GM18907 (cell line): ENCODE measurements at regions not wholly inside any gene's neighbourhood (a gene's known extent, or its start where the extent isn't known, plus 50 kb on each side); places are given as distances from the start of the nearest gene placed in this dataset.
A peak's percentile ranks its signal among the peaks of the same experiment; 100 is the strongest.
"Not testable (repeated sequence)": the region's sequence is repeated elsewhere in the genome, so short reads cannot be mapped to it uniquely, and the experiment has no call there.

ENCODE experiments used
- ATAC-seq: cut with Tn5 transposase; IDR thresholded peaks from one replicate; pipeline ENCODE4 v1.9.1; 2021; ENCODE audit warnings: mild to moderate bottlenecking, moderate library complexity; ENCODE audit not compliant: unreplicated experiment

- ATAC-seq, result no peak
Observed at GRCh38 chr2:37802211-37802752, 122.8 kb upstream of the RMDN2 start.

GRCh38 chr2:37802899-37803379 lies 122.1 kb upstream of the RMDN2 start:
- ATAC-seq, result no peak

GRCh38 chr2:37806004-37806403 lies 119.1 kb upstream of the RMDN2 start:
- not testable (repeated sequence) for ATAC-seq

GRCh38 chr2:37809525-37809924 lies 115.6 kb upstream of the RMDN2 start:
- ATAC-seq, result no peak

- ATAC-seq, result no peak
Observed at GRCh38 chr2:37809931-37810570, 115.0 kb upstream of the RMDN2 start.

- no peak for ATAC-seq
Observed at GRCh38 chr2:37812414-37812813, 112.7 kb upstream of the RMDN2 start.

GRCh38 chr2:37812941-37813730 lies 112.0 kb upstream of the RMDN2 start:
- ATAC-seq, result no peak

- no peak for ATAC-seq
Observed at GRCh38 chr2:37816036-37816435, 109.1 kb upstream of the RMDN2 start.

- ATAC-seq, result no peak
Observed at GRCh38 chr2:37816686-37817085, 108.4 kb upstream of the RMDN2 start.

GRCh38 chr2:37819186-37819585 lies 105.9 kb upstream of the RMDN2 start:
- ATAC-seq, result no peak

- no peak for ATAC-seq
Observed at GRCh38 chr2:37820471-37820986, 104.6 kb upstream of the RMDN2 start.

- ATAC-seq, result no peak
Observed at GRCh38 chr2:37825586-37825985, 99.5 kb upstream of the RMDN2 start.

- no peak for ATAC-seq
Observed at GRCh38 chr2:37826611-37827010, 98.5 kb upstream of the RMDN2 start.

- ATAC-seq, result no peak
Observed at GRCh38 chr2:37827455-37827854, 97.6 kb upstream of the RMDN2 start.

GRCh38 chr2:37827911-37828511 lies 97.1 kb upstream of the RMDN2 start:
- ATAC-seq, result no peak

- ATAC-seq, result no peak
Observed at GRCh38 chr2:37829202-37829601, 95.9 kb upstream of the RMDN2 start.

- ATAC-seq, result no peak
Observed at GRCh38 chr2:37829616-37830395, 95.3 kb upstream of the RMDN2 start.

GRCh38 chr2:37830636-37831035 lies 94.5 kb upstream of the RMDN2 start:
- ATAC-seq, result no peak

GRCh38 chr2:37831081-37831780 lies 93.9 kb upstream of the RMDN2 start:
- no peak for ATAC-seq

GRCh38 chr2:37832590-37833197 lies 92.4 kb upstream of the RMDN2 start:
- peak; percentile 61 for ATAC-seq
